IPS-18a (cell line): ENCODE measurements at regions not wholly inside any gene's neighbourhood (a gene's known extent, or its start where the extent isn't known, plus 50 kb on each side); places are given as distances from the start of the nearest gene placed in this dataset.
"Not testable (repeated sequence)": the region's sequence is repeated elsewhere in the genome, so short reads cannot be mapped to it uniquely, and the experiment has no call there.

Experiments used
- H3K27ac ChIP-seq: one replicate; pipeline ENCODE4 v1.5.1; 2013; ENCODE audit warnings: low read length
- H3K27me3 ChIP-seq: one replicate; pipeline ENCODE4 v1.6.1; 2013; ENCODE audit warnings: mild to moderate bottlenecking, low read length; ENCODE audit not compliant: control insufficient read depth, insufficient read depth
- H3K36me3 ChIP-seq: one replicate; pipeline ENCODE4 v1.6.1; 2013; ENCODE audit warnings: low read depth, low read length; ENCODE audit not compliant: control insufficient read depth
- H3K4me1 ChIP-seq: one replicate; pipeline ENCODE4 v1.6.1; 2013; ENCODE audit warnings: low read depth, low read length; ENCODE audit not compliant: control insufficient read depth
- H3K4me3 ChIP-seq: one replicate; pipeline ENCODE4 v1.5.1; 2013; ENCODE audit warnings: low read length
- H3K9ac ChIP-seq: one replicate; pipeline ENCODE4 v1.6.1; 2013; ENCODE audit warnings: mild to moderate bottlenecking, low read length, moderate library complexity
- H3K9me3 ChIP-seq: one replicate; pipeline ENCODE4 v1.6.1; 2013; ENCODE audit warnings: low read depth, low read length; ENCODE audit not compliant: control insufficient read depth

DNA sequence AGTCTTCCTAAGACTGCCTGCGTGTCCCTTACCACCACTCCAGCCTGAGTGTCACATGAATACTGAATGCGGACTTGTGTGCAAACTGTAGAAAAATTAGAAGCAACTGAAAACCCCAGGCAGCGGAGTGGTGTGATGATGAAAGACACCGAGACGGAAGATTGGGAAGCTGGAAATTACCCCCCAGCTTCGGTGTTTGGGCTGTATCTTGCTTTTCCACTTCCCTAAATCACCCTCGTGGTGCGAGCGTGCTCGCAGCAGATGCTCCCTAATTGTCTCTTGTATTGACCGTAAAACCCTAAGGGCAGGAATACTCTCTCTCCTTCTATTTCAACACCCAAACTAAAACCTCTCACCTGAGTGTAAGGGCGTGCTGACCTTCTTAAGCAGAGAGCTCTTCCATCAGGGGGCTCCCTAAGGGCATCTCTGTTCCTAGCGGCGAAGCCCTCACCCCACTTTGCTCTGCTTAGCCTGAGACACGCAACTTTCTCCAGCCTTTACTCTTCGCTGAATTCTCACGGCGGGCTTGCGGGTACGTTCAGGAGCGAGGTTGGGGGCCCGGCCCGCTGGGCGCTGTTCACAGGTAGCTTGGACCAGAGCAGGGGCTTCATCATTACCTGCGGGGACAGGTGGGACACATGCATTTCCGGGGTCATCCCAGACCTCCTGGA lies 62.4 kb downstream of the CRYBB2 start:
- Histone ChIP-seq H3K4me3 (peak overlapping the region; percentile 72), H3K27ac (no peak overlapping the region), H3K9ac (no peak overlapping the region), H3K9me3 (no peaks in the 10 kb centered on the region), H3K27me3 (peaks cover 49% of the 10 kb centered on the region), H3K36me3 (no peaks in the 10 kb centered on the region), H3K4me1 (no peaks in the 10 kb centered on the region)

GRCh38 chr22:25282346-25282670 lies 62.9 kb downstream of the CRYBB2 start:
- H3K27ac ChIP-seq, result no peak overlapping the region
- peak overlapping the region; percentile 72 for H3K4me3 ChIP-seq
- H3K9me3 ChIP-seq, result no peaks in the 10 kb centered on the region
- H3K9ac ChIP-seq, result no peak overlapping the region
- H3K4me1 ChIP-seq, result no peaks in the 10 kb centered on the region
- peaks cover 49% of the 10 kb centered on the region for H3K27me3 ChIP-seq
- no peaks in the 10 kb centered on the region for H3K36me3 ChIP-seq

DNA sequence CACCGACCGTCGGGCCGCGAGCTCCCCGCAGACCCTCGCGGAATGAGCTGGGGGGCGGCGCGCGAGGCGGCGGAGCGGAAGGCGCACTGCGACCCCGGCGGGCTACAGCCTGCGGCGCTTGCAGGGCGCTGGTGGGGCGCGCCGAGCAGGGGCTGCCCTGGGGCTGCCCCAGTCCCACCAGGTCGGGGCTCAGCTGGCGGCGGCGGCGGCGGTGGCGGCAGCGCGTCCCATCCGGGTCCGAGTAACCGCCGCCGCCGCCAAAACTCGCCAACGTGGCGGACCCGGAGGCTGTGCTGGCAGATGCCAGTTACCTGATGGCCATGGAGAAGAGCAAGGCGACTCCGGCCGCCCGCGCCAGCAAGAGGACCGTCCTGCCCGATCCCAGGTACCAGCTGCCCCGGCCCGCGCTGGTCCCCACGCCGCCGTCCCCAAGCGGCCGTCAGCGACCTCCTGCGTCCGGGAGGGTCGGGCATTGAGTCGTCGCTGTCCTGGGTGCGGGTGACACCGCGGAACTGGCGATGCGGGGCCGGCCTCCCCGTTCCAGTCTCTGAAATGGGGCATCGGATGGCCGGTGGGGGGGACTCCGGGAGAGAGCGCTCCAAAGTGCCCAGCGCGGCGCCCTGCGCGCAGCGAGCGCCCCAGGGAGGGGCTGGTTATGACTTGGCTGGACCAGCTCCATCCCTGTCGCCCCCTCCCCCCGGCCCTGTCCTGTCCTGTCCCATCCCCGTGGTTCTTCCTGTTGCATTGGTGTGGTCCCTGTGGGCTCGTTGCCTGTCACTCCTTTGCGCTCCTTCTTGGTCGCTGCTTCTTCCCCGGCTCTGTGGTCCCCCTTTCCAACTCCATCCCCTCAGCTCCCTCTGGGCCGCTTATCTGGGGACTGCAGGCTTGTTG lies 63.5 kb downstream of the CRYBB2 start:
- Histone ChIP-seq H3K4me3 (peak overlapping the region; percentile 72), H3K9ac (no peak overlapping the region), H3K4me1 (no peaks in the 10 kb centered on the region), H3K36me3 (no peaks in the 10 kb centered on the region), H3K27ac (no peak overlapping the region), H3K9me3 (no peaks in the 10 kb centered on the region), H3K27me3 (peaks cover 49% of the 10 kb centered on the region)

GRCh38 chr22:25288481-25288880 lies 69.0 kb downstream of the CRYBB2 start:
- not testable (repeated sequence) for H3K4me3 ChIP-seq, H3K9me3 ChIP-seq, H3K36me3 ChIP-seq, H3K9ac ChIP-seq, H3K4me1 ChIP-seq, H3K27ac ChIP-seq
- H3K27me3 ChIP-seq, result peaks cover 12% of the 10 kb centered on the region

- H3K36me3 ChIP-seq, H3K9me3 ChIP-seq, H3K9ac ChIP-seq, H3K27me3 ChIP-seq, H3K4me3 ChIP-seq, H3K4me1 ChIP-seq, H3K27ac ChIP-seq: not testable (repeated sequence)
Observed at GRCh38 chr22:25301912-25302311, 82.5 kb downstream of the CRYBB2 start.

DNA sequence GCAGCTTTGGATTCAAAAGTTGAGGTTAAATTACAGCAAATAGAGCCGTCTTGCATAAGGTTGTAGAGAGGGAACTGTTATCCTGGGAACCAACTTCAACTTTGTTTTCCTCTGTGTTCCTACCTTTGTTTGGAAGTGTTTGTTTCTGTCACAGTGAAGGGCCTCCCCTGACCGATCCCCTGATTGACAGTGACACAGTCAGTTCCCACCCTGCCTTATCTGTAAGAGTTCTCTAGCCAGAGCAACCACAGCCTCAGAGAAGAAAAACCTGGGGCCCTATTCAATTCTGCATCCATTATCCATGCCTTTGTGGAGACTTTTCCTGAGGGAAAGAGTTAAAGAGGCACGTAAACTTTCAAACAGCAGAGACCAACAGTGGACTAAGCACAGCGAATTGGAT lies 90.1 kb downstream of the CRYBB2 start:
- not testable (repeated sequence) for H3K4me3 ChIP-seq, H3K27ac ChIP-seq, H3K4me1 ChIP-seq, H3K36me3 ChIP-seq, H3K9ac ChIP-seq, H3K27me3 ChIP-seq, H3K9me3 ChIP-seq

DNA sequence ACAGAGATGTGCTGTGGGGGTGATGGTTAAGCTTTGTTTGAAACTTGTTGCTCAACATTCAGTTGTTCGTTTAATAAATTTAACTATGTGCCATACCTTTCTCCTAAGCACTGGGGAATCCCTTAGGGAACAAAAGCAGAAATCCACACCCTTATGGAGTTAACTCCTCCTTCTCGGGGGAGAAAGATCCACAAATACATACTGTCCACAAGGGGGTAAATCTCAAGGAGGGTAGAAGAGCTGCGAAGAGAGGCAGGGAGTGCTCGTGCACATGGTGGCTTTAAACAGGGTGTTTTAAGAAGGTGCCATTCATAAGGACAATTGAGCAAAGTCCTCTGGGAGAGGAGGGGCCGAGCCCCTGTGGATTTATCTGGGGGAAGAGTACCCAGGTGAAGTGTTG lies 92.5 kb downstream of the CRYBB2 start:
- not testable (repeated sequence) for H3K27ac ChIP-seq, H3K4me3 ChIP-seq, H3K27me3 ChIP-seq, H3K9ac ChIP-seq, H3K9me3 ChIP-seq, H3K36me3 ChIP-seq, H3K4me1 ChIP-seq

DNA sequence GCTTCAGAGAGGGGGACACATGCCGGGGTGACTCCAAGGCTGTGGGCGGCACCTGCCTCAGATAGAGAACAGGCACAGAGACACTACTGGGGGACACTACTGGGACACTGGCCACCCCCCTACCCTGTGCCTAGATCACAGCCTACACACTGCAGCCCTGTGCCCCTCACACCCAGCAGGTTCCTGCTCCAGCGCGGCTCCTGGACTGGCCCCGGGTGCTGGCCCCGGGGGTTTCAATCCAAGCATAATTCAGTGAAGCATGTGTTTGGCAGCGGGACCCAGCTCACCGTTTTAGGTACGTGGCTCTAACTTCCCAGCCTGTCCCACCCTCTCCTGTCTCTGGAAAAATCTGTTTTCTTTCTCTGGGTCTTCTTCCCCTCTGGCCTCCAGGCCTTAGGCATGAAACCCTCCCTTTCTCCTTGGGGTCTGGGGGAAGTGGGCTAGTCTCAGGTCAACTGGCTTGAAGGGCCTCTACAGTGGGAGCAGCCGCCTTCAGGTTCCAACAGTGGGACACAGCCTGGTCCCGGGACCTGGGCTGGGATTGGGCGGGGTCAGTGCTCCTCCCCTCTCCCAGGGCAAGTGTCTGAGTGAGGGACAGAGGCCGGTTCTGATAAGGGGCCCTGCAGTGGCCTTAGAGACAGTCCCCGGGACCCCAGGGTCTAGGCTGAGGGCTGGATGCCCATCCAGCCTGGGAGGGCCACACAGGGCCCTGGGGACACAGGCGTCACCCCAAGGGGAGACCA lies 98.8 kb downstream of the CRYBB2 start:
- H3K9ac ChIP-seq, result no peak overlapping the region
- H3K4me1 ChIP-seq, result no peaks in the 10 kb centered on the region

DNA sequence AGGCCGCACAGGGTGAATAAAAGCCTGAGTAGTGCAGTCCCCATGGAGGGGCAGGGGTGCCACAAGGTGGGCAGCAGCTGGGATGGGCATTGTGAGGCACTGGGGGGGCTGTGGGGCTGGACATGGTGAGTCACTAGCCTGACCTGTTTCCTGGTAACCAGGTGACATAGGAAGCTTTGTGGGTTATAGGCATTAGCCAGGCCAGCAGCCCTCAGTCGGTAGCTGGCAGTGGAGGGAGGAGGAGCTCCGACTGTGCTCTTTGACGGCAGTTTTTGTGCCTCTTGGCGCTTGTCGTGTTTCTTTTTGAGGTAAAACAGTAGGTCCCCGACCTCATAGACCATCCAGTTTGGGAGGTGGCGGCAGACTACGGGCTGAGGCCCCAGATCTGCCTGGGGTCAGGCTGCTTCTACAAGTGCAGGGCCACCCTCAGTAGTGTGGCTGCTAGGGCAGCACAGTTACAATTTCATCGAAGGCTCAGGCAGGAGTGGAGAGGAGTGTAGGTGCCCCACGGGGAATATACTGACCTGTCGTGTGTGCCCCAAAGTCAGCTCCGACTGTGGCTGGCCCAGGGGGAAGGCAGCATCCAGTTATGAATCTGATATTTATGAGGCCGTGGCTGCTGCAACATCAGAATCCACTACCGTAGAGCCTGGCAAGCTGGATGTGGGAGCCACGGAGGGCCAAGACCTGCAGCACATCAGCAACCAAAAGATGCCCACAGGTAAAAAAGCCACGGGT lies 107.7 kb downstream of the CRYBB2 start:
- no peak overlapping the region for H3K27ac ChIP-seq
- H3K36me3 ChIP-seq, result no peaks in the 10 kb centered on the region
- no peaks in the 10 kb centered on the region for H3K4me1 ChIP-seq
- no peak overlapping the region for H3K9ac ChIP-seq
- H3K27me3 ChIP-seq, result no peaks in the 10 kb centered on the region
- no peaks in the 10 kb centered on the region for H3K9me3 ChIP-seq
- H3K4me3 ChIP-seq, result no peak overlapping the region

More for the DNA sequence above, 98.8 kb downstream of the CRYBB2 start:
- Histone ChIP-seq H3K4me3 (no peak overlapping the region), H3K27ac (no peak overlapping the region), H3K9me3 (no peaks in the 10 kb centered on the region), H3K36me3 (no peaks in the 10 kb centered on the region), H3K27me3 (no peaks in the 10 kb centered on the region)

GRCh38 chr22:25331050-25331449 lies 111.6 kb downstream of the CRYBB2 start:
- Histone ChIP-seq H3K9ac (no peak overlapping the region), H3K27ac (no peak overlapping the region), H3K9me3 (no peaks in the 10 kb centered on the region), H3K4me1 (no peaks in the 10 kb centered on the region), H3K27me3 (no peaks in the 10 kb centered on the region), H3K4me3 (no peak overlapping the region), H3K36me3 (no peaks in the 10 kb centered on the region)

GRCh38 chr22:25331911-25332310 lies 112.5 kb downstream of the CRYBB2 start:
- not testable (repeated sequence) for H3K4me1 ChIP-seq, H3K36me3 ChIP-seq, H3K4me3 ChIP-seq, H3K27ac ChIP-seq, H3K9me3 ChIP-seq, H3K27me3 ChIP-seq, H3K9ac ChIP-seq
